Stimulated activated naive B cell treated with anti-CD40 and anti-IgM and Interleukin-4, amounts not matched to agents 10 μg/mL and 1 μg/mL and 100 μg/mL, for 72 hours (primary cell): ENCODE measurements at regions not wholly inside any gene's neighbourhood (a gene's known extent, or its start where the extent isn't known, plus 50 kb on each side); places are given as distances from the start of the nearest gene placed in this dataset.

Experiments
- ATAC-seq, 2 donors: fragments of 150-1000 bp; cut with Tn5 transposase; replicated peaks; 2 replicates each; pipeline ENCODE4 v1.10.0; 2021; ENCODE audit warnings: moderate library complexity in 1 of 2
- DNase-seq: peaks from one replicate; pipeline ENCODE4 v3.0.0; 2021
- H3K27ac Mint-ChIP-seq: one replicate; pipeline ENCODE4 v1.8.0; 2022; ENCODE audit warnings: mild to moderate bottlenecking, mixed read lengths
- H3K27me3 Mint-ChIP-seq, 2 donors: one replicate each; pipeline ENCODE4 v1.8.0; 2022; ENCODE audit warnings: mixed read lengths in 2 of 2
- H3K36me3 Mint-ChIP-seq, 2 donors: one replicate each; pipeline ENCODE4 v1.8.0; 2022; ENCODE audit warnings: mixed read lengths in 2 of 2, mild to moderate bottlenecking in 1 of 2
- H3K4me1 Mint-ChIP-seq, 2 donors: one replicate each; pipeline ENCODE4 v1.8.0; 2022; ENCODE audit warnings: mixed read lengths in 2 of 2, mild to moderate bottlenecking in 1 of 2
- H3K4me3 Mint-ChIP-seq, 2 donors: one replicate each; pipeline ENCODE4 v1.8.0; 2022; ENCODE audit warnings: mild to moderate bottlenecking in 2 of 2, mixed read lengths in 2 of 2, moderate library complexity in 1 of 2
- H3K9me3 Mint-ChIP-seq, 2 donors: one replicate each; pipeline ENCODE4 v1.8.0; 2022; ENCODE audit warnings: mixed read lengths in 2 of 2, mild to moderate bottlenecking in 1 of 2

GRCh38 chr20:63072991-63073737, 66.4 kb upstream of the BHLHE23 start:
- DNase-seq = no peak
- peaks cover 2 to 6% of the 10 kb centered on the region in 2 donors for H3K36me3 Mint-ChIP-seq
- H3K9me3 Mint-ChIP-seq = peaks cover 12 to 14% of the 10 kb centered on the region in 2 donors
- ATAC-seq = no peak
- H3K27ac Mint-ChIP-seq = no peak overlapping the region
- peaks cover 52 to 62% of the 10 kb centered on the region in 2 donors for H3K27me3 Mint-ChIP-seq
- H3K4me3 Mint-ChIP-seq = no peak overlapping the region
- peaks cover 3 to 5% of the 10 kb centered on the region in 2 donors for H3K4me1 Mint-ChIP-seq

GRCh38 chr20:63072231-63072791, 65.5 kb upstream of the BHLHE23 start:
- ATAC-seq (no peak), DNase-seq (no peak)
- Mint-ChIP-seq H3K27me3 (peaks cover 57 to 58% of the 10 kb centered on the region in 2 donors), H3K9me3 (peaks cover 8 to 11% of the 10 kb centered on the region in 2 donors), H3K4me1 (peaks cover 3 to 5% of the 10 kb centered on the region in 2 donors), H3K27ac (no peak overlapping the region), H3K36me3 (peaks cover 2 to 3% of the 10 kb centered on the region in 2 donors), H3K4me3 (no peak overlapping the region)

- H3K9me3 Mint-ChIP-seq = peaks cover 6 to 8% of the 10 kb centered on the region in 2 donors
- ATAC-seq = peak; percentile 23 to 47
- H3K4me1 Mint-ChIP-seq = peaks cover 3 to 5% of the 10 kb centered on the region in 2 donors
- peaks cover 56 to 61% of the 10 kb centered on the region in 2 donors for H3K27me3 Mint-ChIP-seq
- no peak overlapping the region for H3K27ac Mint-ChIP-seq
- H3K4me3 Mint-ChIP-seq = peak overlapping the region in 1 of 2 donors; percentile 30
- H3K36me3 Mint-ChIP-seq = peaks cover 2 to 3% of the 10 kb centered on the region in 2 donors
- DNase-seq = no peak
Observed at GRCh38 chr20:63071541-63072181, 64.9 kb upstream of the BHLHE23 start.

- peaks cover 0 to 3% of the 10 kb centered on the region in 2 donors for H3K9me3 Mint-ChIP-seq
- H3K27ac Mint-ChIP-seq = peak overlapping the region; percentile 31
- peaks cover 0 to 2% of the 10 kb centered on the region in 2 donors for H3K36me3 Mint-ChIP-seq
- no peak overlapping the region for H3K4me3 Mint-ChIP-seq
- ATAC-seq (no peak), DNase-seq (no peak)
- H3K27me3 Mint-ChIP-seq = peaks cover 55 to 56% of the 10 kb centered on the region in 2 donors
- peaks cover 3 to 5% of the 10 kb centered on the region in 2 donors for H3K4me1 Mint-ChIP-seq
Observed at GRCh38 chr20:63070771-63071540, 64.2 kb upstream of the BHLHE23 start.

- Mint-ChIP-seq H3K9me3 (peaks cover 0 to 1% of the 10 kb centered on the region in 2 donors), H3K27me3 (peaks cover 52 to 56% of the 10 kb centered on the region in 2 donors), H3K27ac (no peak overlapping the region), H3K4me1 (peaks cover 3 to 5% of the 10 kb centered on the region in 2 donors), H3K36me3 (peaks cover 0 to 2% of the 10 kb centered on the region in 2 donors), H3K4me3 (no peak overlapping the region)
- no peak for ATAC-seq
- DNase-seq = no peak
Observed at GRCh38 chr20:63070301-63070625, 63.5 kb upstream of the BHLHE23 start.

- DNase-seq (no peak), ATAC-seq (no peak)
- Mint-ChIP-seq H3K9me3 (no peaks in the 10 kb centered on the region), H3K27ac (no peak overlapping the region), H3K36me3 (peaks cover 0 to 2% of the 10 kb centered on the region in 2 donors), H3K27me3 (peaks cover 48 to 50% of the 10 kb centered on the region in 2 donors), H3K4me1 (peaks cover 3 to 5% of the 10 kb centered on the region in 2 donors), H3K4me3 (no peak overlapping the region)
Observed at GRCh38 chr20:63068711-63069367, 62.1 kb upstream of the BHLHE23 start.

- Mint-ChIP-seq H3K27ac (no peak overlapping the region), H3K27me3 (peaks cover 47 to 48% of the 10 kb centered on the region in 2 donors), H3K4me1 (peaks cover 2 to 5% of the 10 kb centered on the region in 2 donors), H3K4me3 (no peak overlapping the region), H3K9me3 (no peaks in the 10 kb centered on the region), H3K36me3 (peaks cover 0 to 2% of the 10 kb centered on the region in 2 donors)
- ATAC-seq (no peak), DNase-seq (no peak)
Observed at GRCh38 chr20:63067721-63068560, 61.2 kb upstream of the BHLHE23 start.

- H3K4me1 Mint-ChIP-seq = peaks cover 0 to 5% of the 10 kb centered on the region in 2 donors
- no peak overlapping the region for H3K4me3 Mint-ChIP-seq
- ATAC-seq (no peak), DNase-seq (no peak)
- H3K27me3 Mint-ChIP-seq = peaks cover 43 to 45% of the 10 kb centered on the region in 2 donors
- no peak overlapping the region for H3K27ac Mint-ChIP-seq
- H3K36me3 Mint-ChIP-seq = peaks cover 0 to 2% of the 10 kb centered on the region in 2 donors
- no peaks in the 10 kb centered on the region for H3K9me3 Mint-ChIP-seq
Observed at GRCh38 chr20:63067266-63067635, 60.5 kb upstream of the BHLHE23 start.

- Mint-ChIP-seq H3K4me1 (peaks cover 0 to 5% of the 10 kb centered on the region in 2 donors), H3K36me3 (peaks cover 0 to 2% of the 10 kb centered on the region in 2 donors), H3K27me3 (peaks cover 47 to 49% of the 10 kb centered on the region in 2 donors), H3K27ac (no peak overlapping the region), H3K9me3 (no peaks in the 10 kb centered on the region), H3K4me3 (no peak overlapping the region)
- ATAC-seq (no peak), DNase-seq (no peak)
Observed at GRCh38 chr20:63066506-63067265, 59.9 kb upstream of the BHLHE23 start.

GRCh38 chr20:63065911-63066310, 59.1 kb upstream of the BHLHE23 start:
- ATAC-seq (no peak), DNase-seq (no peak)
- H3K4me1 Mint-ChIP-seq = peaks cover 0 to 2% of the 10 kb centered on the region in 2 donors
- H3K27ac Mint-ChIP-seq = no peak overlapping the region
- H3K4me3 Mint-ChIP-seq = no peak overlapping the region
- no peaks in the 10 kb centered on the region for H3K9me3 Mint-ChIP-seq
- H3K36me3 Mint-ChIP-seq = peaks cover 0 to 2% of the 10 kb centered on the region in 2 donors
- H3K27me3 Mint-ChIP-seq = peaks cover 47 to 49% of the 10 kb centered on the region in 2 donors

GRCh38 chr20:63064745-63065711, 58.3 kb upstream of the BHLHE23 start:
- Mint-ChIP-seq H3K36me3 (no peaks in the 10 kb centered on the region), H3K4me1 (no peaks in the 10 kb centered on the region), H3K27me3 (peaks cover 43 to 48% of the 10 kb centered on the region in 2 donors), H3K4me3 (no peak overlapping the region), H3K27ac (no peak overlapping the region), H3K9me3 (no peaks in the 10 kb centered on the region)
- ATAC-seq = no peak
- DNase-seq = no peak

- ATAC-seq (no peak), DNase-seq (no peak)
- no peak overlapping the region for H3K4me3 Mint-ChIP-seq
- H3K27ac Mint-ChIP-seq = no peak overlapping the region
- no peaks in the 10 kb centered on the region for H3K4me1 Mint-ChIP-seq
- no peaks in the 10 kb centered on the region for H3K9me3 Mint-ChIP-seq
- H3K27me3 Mint-ChIP-seq = peaks cover 43 to 48% of the 10 kb centered on the region in 2 donors
- no peaks in the 10 kb centered on the region for H3K36me3 Mint-ChIP-seq
Observed at GRCh38 chr20:63064310-63064709, 57.5 kb upstream of the BHLHE23 start.
